ENCODE measurements at regions not wholly inside any gene's neighbourhood (a gene's known extent, or its start where the extent isn't known, plus 50 kb on each side); places are given as distances from the start of the nearest gene placed in this dataset.
"Not testable (repeated sequence)": the region's sequence is repeated elsewhere in the genome, so short reads cannot be mapped to it uniquely, and the experiment has no call there.

DNA sequence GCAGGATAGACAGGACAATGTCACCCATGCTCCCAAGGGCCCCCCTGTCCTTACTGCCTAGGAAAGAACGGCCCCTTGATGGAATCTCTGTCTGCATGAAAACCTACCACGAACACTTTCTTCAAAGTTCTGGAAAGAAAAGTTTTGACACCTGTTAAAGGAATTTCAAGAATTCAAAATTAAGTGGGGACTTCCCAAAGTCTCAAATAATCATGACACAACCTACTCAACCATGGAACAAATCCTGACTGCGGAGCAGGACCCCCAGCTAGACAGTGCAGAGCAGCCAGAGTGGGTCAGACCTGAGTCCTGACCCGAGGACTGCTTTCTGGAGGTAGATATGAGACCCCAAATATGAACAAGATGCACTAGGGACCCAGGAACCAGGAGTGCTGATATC, 245.3 kb upstream of the NSMCE3 start:
- intact Hi-C loops (cut with micrococcal nuclease), result no loop called here

DNA sequence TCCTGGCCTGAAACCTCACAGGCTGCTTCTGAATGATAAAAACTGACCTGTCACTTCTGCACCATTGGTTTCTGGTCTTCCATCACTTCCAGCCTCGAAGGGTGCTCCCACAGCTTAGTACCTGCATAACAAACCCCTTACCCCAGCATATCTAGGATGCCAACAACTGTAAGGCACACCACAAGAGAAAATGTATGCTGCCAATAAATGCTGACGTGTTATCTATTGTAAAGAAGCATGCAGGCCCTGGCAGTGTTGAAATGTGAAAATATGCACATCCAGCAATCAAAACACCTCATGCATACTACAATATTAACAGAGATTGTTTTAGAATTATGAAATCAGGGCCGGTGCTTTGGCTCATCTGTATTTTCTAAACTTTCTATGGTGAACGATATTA, 242.0 kb upstream of the NSMCE3 start:
- intact Hi-C loops (cut with micrococcal nuclease), result no loop called here

GRCh38 chr15:29505535-29505934, 235.9 kb upstream of the NSMCE3 start:
- intact Hi-C loops (cut with micrococcal nuclease), result not testable (repeated sequence)

- intact Hi-C loops (cut with micrococcal nuclease), result no loop called here
Observed at GRCh38 chr15:29490747-29491471, 221.3 kb upstream of the NSMCE3 start.

- intact Hi-C loops (cut with micrococcal nuclease), result no loop called here
Observed at GRCh38 chr15:29480949-29481348, 211.3 kb upstream of the NSMCE3 start.

DNA sequence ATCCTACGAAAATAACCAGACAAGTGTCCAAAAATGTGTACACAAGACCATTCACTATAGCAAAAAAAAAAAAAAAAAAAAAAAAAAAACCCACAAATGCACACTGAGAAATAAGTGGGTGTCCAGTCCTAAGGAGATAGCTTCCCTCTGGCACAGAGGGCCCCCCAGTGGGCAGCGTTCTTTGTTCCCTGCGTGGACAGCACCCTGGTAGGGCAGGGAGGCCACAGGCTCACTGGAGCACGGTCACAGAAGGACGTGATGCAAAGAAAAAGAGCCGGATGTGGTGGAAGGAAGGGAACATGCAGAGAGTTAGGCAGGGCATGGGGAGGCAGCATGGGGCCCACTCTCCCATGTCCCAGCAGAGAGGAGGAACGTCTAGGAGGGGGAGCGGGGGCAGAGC, 210.7 kb upstream of the NSMCE3 start:
- intact Hi-C loops (cut with micrococcal nuclease), result no loop called here

GRCh38 chr15:29477256-29477655, 207.6 kb upstream of the NSMCE3 start:
- intact Hi-C loops (cut with micrococcal nuclease), result no loop called here

DNA sequence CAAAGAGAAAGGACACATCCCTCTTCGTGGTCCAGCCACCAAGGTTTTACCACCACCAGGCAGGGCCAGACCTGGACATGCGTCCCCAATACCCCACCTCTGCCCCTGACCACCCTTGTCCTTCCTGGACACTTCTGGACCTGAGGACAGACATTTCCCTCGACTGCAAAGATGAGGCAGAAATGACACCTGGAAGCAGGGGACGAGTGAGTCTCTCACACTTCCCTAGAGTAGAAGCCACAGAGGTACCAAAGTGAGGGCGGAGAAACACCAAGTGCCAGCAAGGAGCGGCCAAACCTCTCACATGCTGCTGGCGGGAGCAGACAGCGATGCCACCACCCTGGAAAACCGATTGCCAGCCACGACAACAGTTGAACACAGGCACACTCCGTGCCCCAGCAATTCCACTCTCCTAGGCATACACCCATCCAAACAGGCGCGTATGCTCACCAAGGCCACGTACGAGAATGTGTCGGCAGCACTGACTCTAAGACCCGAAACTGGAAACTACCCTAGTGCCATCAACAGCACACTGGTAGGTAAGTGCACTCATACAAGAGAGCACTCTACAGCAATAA, 207.0 kb upstream of the NSMCE3 start:
- intact Hi-C loops (cut with micrococcal nuclease), result no loop called here

DNA sequence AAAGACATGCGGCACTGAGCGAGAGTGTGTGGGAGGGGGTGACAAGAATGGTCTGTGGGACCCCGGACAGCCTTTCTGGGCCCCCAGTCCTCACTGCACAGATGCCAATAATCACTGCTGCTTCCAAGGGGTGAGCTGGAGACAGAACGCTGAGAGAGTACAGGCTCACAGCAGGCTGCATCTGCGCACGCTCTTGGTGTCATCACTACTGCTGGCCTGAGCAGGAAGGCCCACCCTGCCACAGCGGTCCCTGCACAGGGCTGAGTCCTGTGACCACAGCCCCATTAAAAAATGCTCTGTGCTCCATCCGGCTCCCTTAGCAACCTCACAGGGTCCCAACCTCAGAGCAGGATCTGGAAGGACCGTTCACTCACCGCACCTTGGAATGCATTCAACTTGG, 205.5 kb upstream of the NSMCE3 start:
- intact Hi-C loops (cut with micrococcal nuclease), result no loop called here

DNA sequence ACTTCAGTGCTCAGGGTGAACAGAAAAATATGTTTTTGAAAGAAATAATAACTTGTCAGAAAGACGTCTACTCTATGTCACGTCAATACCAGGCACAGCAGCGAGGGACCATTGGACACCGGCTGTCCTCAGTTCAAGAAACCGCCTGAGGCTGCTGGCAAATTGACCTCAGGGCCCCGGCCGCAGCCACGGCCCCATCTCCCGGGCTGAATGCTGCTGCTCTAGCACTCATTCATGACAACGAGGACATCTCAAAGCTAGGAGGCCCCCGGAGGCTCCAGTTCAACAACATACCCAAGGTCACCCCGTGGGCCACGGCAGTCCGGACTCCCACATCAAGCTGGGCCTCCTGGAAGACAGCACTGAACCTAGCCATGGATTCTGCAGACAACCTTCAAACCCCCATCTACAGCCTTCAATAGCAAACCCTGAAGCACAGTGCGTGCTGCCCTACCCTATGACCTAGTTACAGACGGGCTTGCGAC, 204.0 kb upstream of the NSMCE3 start:
- intact Hi-C loops (cut with micrococcal nuclease), result no loop called here

- intact Hi-C loops (cut with micrococcal nuclease), result no loop called here
Observed at GRCh38 chr15:29472901-29473445, 203.4 kb upstream of the NSMCE3 start.

GRCh38 chr15:29471757-29472156, 202.1 kb upstream of the NSMCE3 start:
- intact Hi-C loops (cut with micrococcal nuclease), result no loop called here

- intact Hi-C loops (cut with micrococcal nuclease), result no loop called here
Observed at GRCh38 chr15:29471306-29471705, 201.7 kb upstream of the NSMCE3 start.

DNA sequence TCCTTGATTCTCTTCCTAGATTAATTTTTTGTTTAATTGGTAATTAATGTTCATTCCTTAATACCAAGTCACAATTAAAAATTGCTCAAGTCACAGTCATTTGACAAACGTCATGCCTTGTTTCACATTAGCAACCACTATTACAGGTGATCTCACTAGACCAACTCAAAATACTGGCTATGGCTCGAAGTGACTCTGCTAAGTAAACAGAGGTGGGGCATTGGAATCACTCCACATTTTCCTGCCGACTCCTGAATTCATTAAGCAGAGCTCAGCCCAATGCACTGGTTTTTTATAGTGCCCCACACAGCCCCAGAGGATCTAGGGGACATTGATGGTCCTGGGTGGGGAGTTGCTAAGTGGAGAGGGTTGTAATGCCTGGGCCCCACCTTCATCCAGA, 201.2 kb upstream of the NSMCE3 start:
- intact Hi-C loops (cut with micrococcal nuclease), result no loop called here

DNA sequence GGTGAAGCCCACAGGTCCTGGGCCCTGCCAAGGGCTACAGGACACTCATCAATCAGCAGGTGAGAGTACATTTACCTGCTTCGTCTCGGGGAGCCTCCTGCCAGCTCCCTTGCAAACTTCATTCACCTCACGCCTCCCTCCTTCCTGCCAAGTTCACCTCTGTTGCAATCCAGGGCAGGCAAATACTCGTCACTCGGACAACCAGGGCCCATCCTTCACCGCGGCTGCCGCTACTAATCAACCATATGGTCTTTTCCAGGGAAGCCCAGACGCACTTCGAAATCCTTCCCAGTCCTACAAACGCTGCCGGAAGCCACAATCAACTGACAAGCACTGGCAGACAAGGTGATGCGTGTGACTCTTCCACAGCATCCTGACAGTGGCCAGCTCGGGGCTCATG, 200.7 kb upstream of the NSMCE3 start:
- intact Hi-C loops (cut with micrococcal nuclease), result no loop called here

DNA sequence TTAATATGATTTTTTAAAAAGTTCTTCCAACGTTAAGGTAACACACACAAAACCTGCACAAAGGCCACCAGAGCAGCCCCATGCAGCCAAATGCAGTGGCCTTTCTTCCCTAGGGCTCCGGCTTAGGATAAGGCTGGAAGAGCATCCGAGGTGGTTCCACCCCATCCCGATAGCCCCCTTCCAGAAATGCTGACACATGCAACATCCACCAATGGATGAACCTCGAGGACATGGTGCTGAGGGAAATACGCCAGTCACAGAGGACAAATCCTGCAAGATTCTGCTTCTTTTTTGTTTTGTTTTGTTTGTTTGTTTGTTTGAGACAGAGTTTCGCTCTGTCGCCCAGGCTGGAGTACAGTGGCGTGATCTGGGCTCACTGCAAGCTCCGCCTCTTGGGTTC, 199.3 kb upstream of the NSMCE3 start:
- intact Hi-C loops (cut with micrococcal nuclease), result no loop called here

DNA sequence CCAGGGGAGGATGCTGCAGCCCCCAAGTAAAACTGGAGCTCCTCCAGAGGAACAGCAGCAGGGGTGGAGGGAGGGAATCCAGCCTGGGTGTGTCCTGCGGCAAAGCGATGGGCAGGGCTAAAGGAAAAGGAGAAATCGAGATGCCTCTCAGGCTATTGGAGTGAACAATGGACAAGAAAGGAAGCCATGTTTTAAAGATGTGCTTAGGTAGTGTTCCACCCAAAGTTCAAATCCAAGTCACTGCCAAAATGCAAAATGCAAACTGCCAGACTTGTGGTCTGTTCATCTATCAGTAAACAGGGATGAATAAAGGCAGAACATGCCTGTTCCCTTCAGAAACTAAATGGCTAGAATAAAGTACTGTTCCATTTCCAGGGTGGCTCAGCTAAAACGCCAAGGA, 197.5 kb upstream of the NSMCE3 start:
- intact Hi-C loops (cut with micrococcal nuclease), result no loop called here

DNA sequence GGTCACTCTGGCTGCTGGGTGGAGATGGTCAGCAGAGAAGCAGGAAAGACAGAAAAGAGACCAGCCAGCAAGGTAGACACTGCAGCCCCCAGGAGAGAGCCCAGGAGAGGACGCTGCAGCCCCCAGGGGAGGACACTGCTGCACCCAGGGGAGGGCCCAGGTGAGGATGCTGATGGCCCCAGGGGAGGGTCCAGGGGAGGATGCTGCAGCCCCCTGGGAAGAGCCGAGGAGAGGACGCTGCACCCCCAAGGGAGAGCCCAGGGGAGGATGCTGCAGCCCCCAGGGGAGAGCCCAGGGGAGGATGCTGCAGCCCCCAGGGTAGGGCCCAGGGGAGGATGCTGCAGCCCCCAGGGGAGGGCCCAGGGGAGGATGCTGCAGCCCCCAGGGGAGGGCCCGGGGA, 196.7 kb upstream of the NSMCE3 start:
- intact Hi-C loops (cut with micrococcal nuclease), result no loop called here

DNA sequence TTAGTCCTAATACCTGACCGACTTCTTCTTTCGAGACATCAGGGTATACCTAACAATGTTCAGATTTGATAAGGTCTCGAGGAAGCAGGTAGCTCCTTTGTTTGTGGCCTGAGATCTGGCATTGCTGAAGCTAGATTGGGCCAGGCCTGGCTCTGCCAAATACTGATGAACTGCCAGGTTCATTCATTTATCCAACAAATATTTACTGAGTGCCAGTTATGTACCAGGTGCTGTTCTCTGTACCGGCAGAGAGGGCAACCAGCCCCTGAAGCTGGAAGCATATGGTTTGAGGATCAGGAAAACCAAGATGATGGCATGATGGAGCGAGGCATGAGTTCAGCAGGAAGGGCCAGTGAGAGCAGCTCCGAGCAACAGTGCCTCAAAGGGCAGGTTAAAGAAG, 196.2 kb upstream of the NSMCE3 start:
- intact Hi-C loops (cut with micrococcal nuclease), result no loop called here

DNA sequence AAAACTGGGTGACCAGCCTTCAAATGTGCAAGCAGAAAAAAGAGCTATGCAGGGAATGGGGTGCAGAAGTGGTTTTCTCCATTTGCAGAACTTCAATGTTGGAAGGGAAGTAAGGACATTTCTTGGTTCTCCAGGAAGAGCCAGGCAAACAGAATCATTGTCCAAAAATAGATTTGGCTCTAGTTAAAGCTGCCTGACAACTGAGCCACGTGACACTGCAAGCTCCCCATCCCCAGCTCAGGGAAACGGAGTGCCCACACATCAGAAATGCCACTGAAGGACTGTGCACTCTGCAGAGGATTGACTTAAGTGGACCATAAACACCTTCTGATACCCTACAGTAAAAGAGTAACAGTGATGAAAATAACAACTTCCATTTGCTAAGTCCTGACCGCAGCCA, 195.6 kb upstream of the NSMCE3 start:
- intact Hi-C loops (cut with micrococcal nuclease), result no loop called here

DNA sequence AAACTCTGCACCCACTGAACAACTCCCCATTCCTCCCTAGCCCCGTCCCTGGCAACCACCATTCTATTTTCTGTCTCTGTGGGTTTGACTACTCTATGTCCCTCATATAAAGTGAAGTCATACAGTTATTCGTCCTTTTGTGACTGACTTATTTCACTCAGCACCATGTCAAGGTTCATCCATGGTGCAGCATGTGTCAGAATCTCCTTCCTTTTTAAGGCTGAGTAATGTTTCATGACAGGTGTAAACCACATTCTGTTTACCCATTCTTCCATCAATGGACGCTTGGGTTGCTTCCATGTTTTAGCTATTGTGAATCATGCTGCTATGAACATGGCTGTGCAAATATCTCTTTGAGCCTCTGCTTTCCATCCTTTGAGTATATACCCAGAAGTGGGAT, 192.3 kb upstream of the NSMCE3 start:
- intact Hi-C loops (cut with micrococcal nuclease), result no loop called here

- intact Hi-C loops (cut with micrococcal nuclease), result no loop called here
Observed at GRCh38 chr15:29458361-29458760, 188.7 kb upstream of the NSMCE3 start.

- intact Hi-C loops (cut with micrococcal nuclease), result no loop called here
Observed at GRCh38 chr15:29457729-29458128, 188.1 kb upstream of the NSMCE3 start.
